ENCODE measurements at regions not wholly inside any gene's neighbourhood (a gene's known extent, or its start where the extent isn't known, plus 50 kb on each side); places are given as distances from the start of the nearest gene placed in this dataset.
"Not testable (repeated sequence)": the region's sequence is repeated elsewhere in the genome, so short reads cannot be mapped to it uniquely, and the experiment has no call there.

GRCh38 chr7:118862740-118863139 lies 638.2 kb downstream of the ANKRD7 start:
- Histone ChIP-seq H3K4me1 (no peaks in the 10 kb centered on the region), H3K4me3 (no peak overlapping the region), H3K36me3 (no peaks in the 10 kb centered on the region), H3K27me3 (no peaks in the 10 kb centered on the region), H3K9me3 (no peaks in the 10 kb centered on the region), H3K27ac (no peak overlapping the region)
- intact Hi-C loops (cut with DNase I; ENCODE audit: low total_unique reads), result no loop called here
- no peak for DNase-seq
- TF ChIP-seq POLR2A (IDR thresholded peaks at IDR 0.05) (no peak), CTCF (IDR thresholded peaks at IDR 0.05) (no peak)

- Histone ChIP-seq H3K4me3 (no peak overlapping the region), H3K27me3 (no peaks in the 10 kb centered on the region), H3K36me3 (no peaks in the 10 kb centered on the region), H3K27ac (no peak overlapping the region), H3K4me1 (no peaks in the 10 kb centered on the region), H3K9me3 (no peaks in the 10 kb centered on the region)
- TF ChIP-seq POLR2A (IDR thresholded peaks at IDR 0.05), result no peak
- TF ChIP-seq CTCF (IDR thresholded peaks at IDR 0.05), result no peak
- intact Hi-C loops (cut with DNase I; ENCODE audit: low total_unique reads), result no loop called here
- no peak for DNase-seq
Measured at GRCh38 chr7:118863966-118864365, 639.5 kb downstream of the ANKRD7 start.

- no peak for DNase-seq
- Histone ChIP-seq H3K9me3 (no peaks in the 10 kb centered on the region), H3K4me3 (no peak overlapping the region), H3K4me1 (no peaks in the 10 kb centered on the region), H3K27me3 (no peaks in the 10 kb centered on the region), H3K36me3 (no peaks in the 10 kb centered on the region), H3K27ac (no peak overlapping the region)
- intact Hi-C loops (cut with DNase I; ENCODE audit: low total_unique reads), result no loop called here
- no peak for TF ChIP-seq POLR2A (IDR thresholded peaks at IDR 0.05)
- no peak for TF ChIP-seq CTCF (IDR thresholded peaks at IDR 0.05)
Measured at GRCh38 chr7:118867860-118868259, 643.4 kb downstream of the ANKRD7 start.

- DNase-seq; intact Hi-C loops (cut with DNase I; ENCODE audit: low total_unique reads); H3K27me3 ChIP-seq; H3K4me3 ChIP-seq; H3K4me1 ChIP-seq; H3K36me3 ChIP-seq; H3K9me3 ChIP-seq; H3K27ac ChIP-seq: not testable (repeated sequence)
Measured at GRCh38 chr7:118869141-118869540, 644.6 kb downstream of the ANKRD7 start.

GRCh38 chr7:118870187-118870586 lies 645.7 kb downstream of the ANKRD7 start:
- DNase-seq, result no peak
- H3K9me3 ChIP-seq, result no peaks in the 10 kb centered on the region
- TF ChIP-seq CTCF (IDR thresholded peaks at IDR 0.05) (no peak), POLR2A (IDR thresholded peaks at IDR 0.05) (no peak)
- no peak overlapping the region for H3K4me3 ChIP-seq
- intact Hi-C loops (cut with DNase I; ENCODE audit: low total_unique reads), result no loop called here
- no peaks in the 10 kb centered on the region for H3K27me3 ChIP-seq
- H3K27ac ChIP-seq, result no peak overlapping the region
- H3K4me1 ChIP-seq, result no peaks in the 10 kb centered on the region
- H3K36me3 ChIP-seq, result no peaks in the 10 kb centered on the region

- no peaks in the 10 kb centered on the region for H3K4me1 ChIP-seq
- no peak for TF ChIP-seq POLR2A (IDR thresholded peaks at IDR 0.05)
- no peak for TF ChIP-seq CTCF (IDR thresholded peaks at IDR 0.05)
- DNase-seq, result no peak
- H3K9me3 ChIP-seq, result no peaks in the 10 kb centered on the region
- H3K36me3 ChIP-seq, result no peaks in the 10 kb centered on the region
- H3K27me3 ChIP-seq, result no peaks in the 10 kb centered on the region
- H3K4me3 ChIP-seq, result no peak overlapping the region
- intact Hi-C loops (cut with DNase I; ENCODE audit: low total_unique reads), result no loop called here
- no peak overlapping the region for H3K27ac ChIP-seq
Measured at GRCh38 chr7:118872568-118872967, 648.1 kb downstream of the ANKRD7 start.
